H7 (cell line): ENCODE measurements at regions not wholly inside any gene's neighbourhood (a gene's known extent, or its start where the extent isn't known, plus 50 kb on each side); places are given as distances from the start of the nearest gene placed in this dataset.
A peak's percentile ranks its signal among the peaks of the same experiment; 100 is the strongest.
"Not testable (repeated sequence)": the region's sequence is repeated elsewhere in the genome, so short reads cannot be mapped to it uniquely, and the experiment has no call there.

Experiments used
- DNase-seq: peaks from one replicate; pipeline ENCODE4 v3.0.0; 2012
- H3K27me3 ChIP-seq: 2 replicates; pipeline ENCODE4 v1.6.0; 2011; ENCODE audit warnings: mild to moderate bottlenecking, low read length; ENCODE audit not compliant: control insufficient read depth, insufficient read depth
- H3K36me3 ChIP-seq: replicated peaks from 2 replicates; pipeline ENCODE4 v1.5.1; 2011; ENCODE audit warnings: low read length; ENCODE audit not compliant: control insufficient read depth, insufficient read depth
- H3K4me3 ChIP-seq: 2 replicates; pipeline ENCODE4 v1.5.1; 2011; ENCODE audit warnings: low read depth, mild to moderate bottlenecking, control low read depth, low read length, moderate library complexity; ENCODE audit not compliant: insufficient read depth

- H3K27me3 ChIP-seq, DNase-seq, H3K36me3 ChIP-seq, H3K4me3 ChIP-seq: not testable (repeated sequence)
Measured at GRCh38 chr12:14032191-14032590, 50.8 kb upstream of the GRIN2B start.

GRCh38 chr12:14043776-14044175 is 62.4 kb upstream of the GRIN2B start:
- Histone ChIP-seq H3K36me3 (no peaks in the 10 kb centered on the region), H3K27me3 (no peaks in the 10 kb centered on the region), H3K4me3 (no peak overlapping the region)
- DNase-seq, result no peak

- Histone ChIP-seq H3K27me3 (no peaks in the 10 kb centered on the region), H3K4me3 (no peak overlapping the region), H3K36me3 (no peaks in the 10 kb centered on the region)
- DNase-seq, result no peak
Measured at GRCh38 chr12:14048941-14049545, 67.6 kb upstream of the GRIN2B start.

- no peaks in the 10 kb centered on the region for H3K27me3 ChIP-seq
- no peaks in the 10 kb centered on the region for H3K36me3 ChIP-seq
- peak; percentile 8 for DNase-seq
- no peak overlapping the region for H3K4me3 ChIP-seq
Measured at GRCh38 chr12:14057895-14058294, 76.5 kb upstream of the GRIN2B start.

DNA sequence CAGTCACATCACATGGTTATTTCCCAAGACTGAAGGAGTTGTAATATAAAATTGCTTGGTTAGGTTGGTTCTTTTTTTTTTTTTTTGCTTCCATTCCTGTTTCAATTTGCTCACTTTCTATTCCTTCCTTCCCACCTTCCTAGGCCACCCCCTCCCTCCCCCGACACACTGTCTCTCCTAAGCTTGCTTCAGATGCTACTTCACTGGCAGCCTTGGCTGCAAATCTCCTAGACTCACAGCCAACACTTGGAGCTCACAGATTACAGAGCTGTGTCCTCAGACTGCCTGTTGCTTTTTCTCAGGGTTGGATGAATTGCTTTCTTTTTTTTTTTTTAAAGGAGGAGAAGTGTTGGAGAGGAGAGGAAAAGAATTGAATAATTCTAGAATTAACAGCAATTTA is 77.3 kb upstream of the GRIN2B start:
- Histone ChIP-seq H3K4me3 (no peak overlapping the region), H3K27me3 (no peaks in the 10 kb centered on the region; the same call in 1 of the 2 replicates), H3K36me3 (no peaks in the 10 kb centered on the region)
- no peak for DNase-seq

- H3K36me3 ChIP-seq, result no peaks in the 10 kb centered on the region
- DNase-seq, result no peak
- H3K27me3 ChIP-seq, result no peaks in the 10 kb centered on the region; the same call in 1 of the 2 replicates
- H3K4me3 ChIP-seq, result no peak overlapping the region
Measured at GRCh38 chr12:14059548-14059947, 78.1 kb upstream of the GRIN2B start.

DNA sequence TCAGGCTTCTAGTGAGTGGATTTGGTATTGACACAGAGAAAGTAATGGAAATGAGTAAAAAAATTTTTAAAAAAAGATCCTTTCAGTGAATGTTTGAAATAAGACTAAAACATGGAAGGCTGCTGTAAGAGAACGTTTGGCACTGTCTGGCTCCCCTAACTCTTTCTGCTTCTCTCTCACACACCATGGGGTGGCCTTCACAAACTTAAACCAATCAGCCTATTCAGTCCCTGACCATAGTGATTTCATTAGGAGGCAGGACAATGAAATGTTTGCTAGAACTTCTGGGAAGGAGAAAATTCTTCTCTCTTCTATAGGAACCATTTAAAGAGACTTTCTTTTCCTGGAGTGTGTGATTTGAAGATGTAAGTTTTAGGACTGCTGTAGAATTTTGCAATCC is 84.2 kb upstream of the GRIN2B start:
- Histone ChIP-seq H3K36me3 (no peaks in the 10 kb centered on the region), H3K27me3 (no peaks in the 10 kb centered on the region; the same call in 1 of the 2 replicates), H3K4me3 (no peak overlapping the region)
- DNase-seq, result no peak

DNA sequence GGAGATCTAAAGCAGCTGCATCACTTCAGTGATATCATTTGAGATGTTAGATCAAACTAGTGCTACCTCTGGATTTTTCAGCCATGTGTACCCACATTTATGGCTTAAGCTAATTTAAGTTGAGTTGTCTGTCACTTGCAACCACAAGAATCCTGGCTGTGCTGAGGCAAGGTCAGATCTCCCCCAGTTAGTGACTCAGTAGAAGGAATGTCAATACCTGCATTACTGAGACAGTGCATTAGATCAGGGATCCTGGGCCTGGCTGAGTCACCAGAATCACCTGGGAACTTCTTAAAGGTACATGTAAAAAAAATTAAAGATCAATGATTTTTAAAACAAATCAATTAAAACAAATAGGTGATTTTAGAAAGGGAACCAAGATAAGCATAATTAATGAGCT is 84.6 kb upstream of the GRIN2B start:
- no peaks in the 10 kb centered on the region for H3K36me3 ChIP-seq
- no peaks in the 10 kb centered on the region; the same call in 1 of the 2 replicates for H3K27me3 ChIP-seq
- no peak overlapping the region for H3K4me3 ChIP-seq
- DNase-seq, result no peak

DNA sequence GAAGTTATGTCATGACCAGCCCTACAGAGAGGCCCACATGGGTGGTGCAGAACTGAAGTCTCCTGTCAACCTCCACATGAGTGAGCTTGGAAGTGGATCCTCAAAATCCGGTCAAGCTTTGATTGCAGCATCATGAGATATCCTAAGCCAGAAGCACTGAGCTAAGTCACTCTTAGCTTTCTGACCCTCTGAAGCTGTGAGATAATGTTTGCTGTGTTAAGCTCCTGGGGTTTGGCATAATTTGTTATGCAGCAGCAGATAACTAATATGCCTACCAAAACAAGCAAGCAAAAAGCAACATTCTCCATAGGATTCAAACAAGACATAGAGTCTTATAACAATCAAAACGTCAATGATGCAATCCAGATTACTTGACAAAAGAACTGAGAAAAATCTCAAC is 87.6 kb upstream of the GRIN2B start:
- Histone ChIP-seq H3K4me3 (no peak overlapping the region), H3K27me3 (no peaks in the 10 kb centered on the region), H3K36me3 (no peaks in the 10 kb centered on the region)
- no peak for DNase-seq

- Histone ChIP-seq H3K36me3 (no peaks in the 10 kb centered on the region), H3K27me3 (no peaks in the 10 kb centered on the region), H3K4me3 (no peak overlapping the region)
- DNase-seq, result no peak
Measured at GRCh38 chr12:14071833-14072232, 90.4 kb upstream of the GRIN2B start.

DNA sequence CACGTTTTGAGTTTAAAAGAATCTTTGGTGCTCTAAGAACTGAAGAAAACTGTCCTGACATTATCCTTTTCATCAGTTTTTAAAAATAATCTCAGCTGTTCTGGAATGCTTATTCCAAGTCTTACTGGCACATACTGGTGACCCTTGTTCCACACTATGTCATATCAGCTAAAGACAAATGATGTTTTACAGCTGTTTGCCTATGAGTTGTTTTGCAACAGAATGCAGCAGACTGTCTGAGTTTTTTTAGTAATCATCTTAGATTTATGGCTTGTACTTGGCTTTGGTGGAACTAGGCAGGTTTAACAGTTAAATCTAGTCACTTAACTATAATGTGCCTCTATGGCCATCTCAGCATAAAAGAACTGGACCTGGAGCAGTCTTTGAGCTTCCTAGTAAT is 91.6 kb upstream of the GRIN2B start:
- Histone ChIP-seq H3K36me3 (no peaks in the 10 kb centered on the region), H3K27me3 (no peaks in the 10 kb centered on the region), H3K4me3 (no peak overlapping the region)
- no peak for DNase-seq

- no peak overlapping the region for H3K4me3 ChIP-seq
- no peaks in the 10 kb centered on the region for H3K27me3 ChIP-seq
- DNase-seq, result no peak
- no peaks in the 10 kb centered on the region for H3K36me3 ChIP-seq
Measured at GRCh38 chr12:14075797-14076393, 94.5 kb upstream of the GRIN2B start.

DNA sequence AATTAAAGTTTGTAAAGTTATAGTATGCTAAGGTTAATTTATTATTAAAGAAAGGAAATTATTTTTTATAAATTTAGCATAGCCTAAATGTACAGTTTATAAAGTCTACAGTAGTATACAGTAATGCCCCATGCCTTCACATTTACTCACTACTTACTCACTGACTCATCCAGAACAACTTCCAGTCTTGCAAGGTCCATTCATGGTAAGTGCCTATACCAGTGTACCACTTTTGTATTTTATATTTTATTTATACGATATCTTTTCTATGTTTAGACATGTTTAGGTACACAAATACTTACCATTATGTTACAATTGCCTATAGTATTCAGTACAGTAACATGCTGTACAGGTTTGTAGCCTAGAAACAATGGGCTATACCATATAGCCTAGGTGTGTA is 95.1 kb upstream of the GRIN2B start:
- no peaks in the 10 kb centered on the region for H3K27me3 ChIP-seq
- no peak for DNase-seq
- no peak overlapping the region for H3K4me3 ChIP-seq
- H3K36me3 ChIP-seq, result no peaks in the 10 kb centered on the region

DNA sequence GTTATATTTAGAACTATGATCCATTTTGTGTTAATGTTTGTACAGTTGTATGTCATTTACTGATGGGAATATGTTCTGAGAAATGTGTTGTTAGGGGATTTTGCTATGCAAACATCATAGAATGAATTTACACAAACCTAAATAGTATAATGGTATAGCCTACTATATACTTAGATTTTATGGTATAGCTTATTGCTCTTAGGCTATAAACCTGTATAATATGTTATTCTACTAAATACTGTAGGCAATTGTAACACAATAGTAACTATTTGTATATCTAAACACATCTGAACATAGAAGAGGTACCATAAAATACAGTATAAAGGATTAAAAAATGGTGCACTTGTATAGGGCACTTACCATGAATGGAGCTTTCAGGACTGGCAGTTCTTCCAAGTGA is 105.4 kb upstream of the GRIN2B start:
- DNase-seq, result no peak
- H3K4me3 ChIP-seq, result no peak overlapping the region
- H3K36me3 ChIP-seq, result no peaks in the 10 kb centered on the region
- H3K27me3 ChIP-seq, result no peaks in the 10 kb centered on the region

DNA sequence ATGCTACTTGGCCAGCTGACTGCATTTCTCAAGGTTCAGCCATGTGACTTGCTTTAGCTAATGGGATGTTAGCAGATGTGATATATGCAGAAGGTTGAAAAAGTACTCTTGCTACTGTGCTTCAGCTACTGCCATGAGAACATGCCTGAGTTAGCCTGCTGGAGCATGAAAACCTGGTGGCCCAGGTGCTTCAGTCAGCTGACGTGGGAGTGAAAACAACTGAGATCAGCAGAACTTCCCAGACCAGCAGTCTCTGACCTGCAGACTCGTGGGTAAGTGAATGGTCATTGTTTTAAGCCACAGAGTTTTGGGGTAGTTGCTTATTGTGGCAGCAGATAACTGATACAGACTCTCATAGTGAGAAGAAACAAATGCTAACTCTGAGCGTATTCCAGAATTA is 118.6 kb upstream of the GRIN2B start:
- H3K4me3 ChIP-seq, result no peak overlapping the region

GRCh38 chr12:14101556-14101955 is 120.2 kb upstream of the GRIN2B start:
- H3K4me3 ChIP-seq, H3K36me3 ChIP-seq, H3K27me3 ChIP-seq, DNase-seq: not testable (repeated sequence)

More for the DNA sequence above, 118.6 kb upstream of the GRIN2B start:
- Histone ChIP-seq H3K27me3 (no peaks in the 10 kb centered on the region), H3K36me3 (no peaks in the 10 kb centered on the region)
- no peak for DNase-seq
